ENCODE measurements at regions not wholly inside any gene's neighbourhood (a gene's known extent, or its start where the extent isn't known, plus 50 kb on each side); places are given as distances from the start of the nearest gene placed in this dataset.

DNA sequence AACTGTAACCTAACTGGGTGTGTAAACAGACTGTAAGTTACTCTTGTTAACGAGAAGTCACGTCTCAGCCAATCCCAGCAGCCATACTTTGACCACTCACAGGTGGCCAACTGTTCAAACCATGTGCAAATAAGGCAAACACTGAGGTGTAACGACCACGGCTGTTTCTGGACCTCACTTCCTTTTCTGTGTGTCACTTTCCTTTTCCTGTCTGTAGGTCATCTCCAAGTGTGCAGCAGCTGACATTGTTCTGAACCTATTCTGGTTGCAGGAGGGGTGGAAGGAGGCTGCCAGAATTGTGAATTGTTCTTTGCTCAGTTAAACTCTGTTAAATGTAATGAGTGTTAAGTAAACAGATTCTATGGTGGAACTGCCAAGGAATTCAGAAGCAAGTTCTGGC, 627.4 kb downstream of the KCNJ2 start:
- DNase-seq, result no peak

- no peak for DNase-seq
Measured at GRCh38 chr17:70797166-70797565, 627.8 kb downstream of the KCNJ2 start.

DNA sequence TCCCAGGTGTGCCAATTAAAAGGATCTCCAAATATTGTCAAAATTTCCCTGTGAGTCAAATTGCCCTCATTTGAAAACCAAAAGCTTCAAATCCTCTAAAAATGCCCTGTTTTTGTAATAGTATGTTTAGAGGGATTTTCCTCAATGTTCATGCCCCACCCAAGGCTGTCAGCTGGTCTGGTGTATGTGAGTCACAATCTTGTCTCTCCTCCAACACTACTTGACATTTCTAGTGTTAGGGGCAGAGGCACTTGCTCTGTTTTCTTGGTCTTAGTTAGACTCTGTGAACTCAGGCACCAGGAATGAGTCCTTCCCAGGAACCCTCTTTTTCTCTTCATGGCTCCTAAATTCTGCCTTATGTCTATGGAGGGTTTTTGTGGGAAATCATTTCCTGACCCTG, 634.8 kb downstream of the KCNJ2 start:
- no peak for DNase-seq

DNA sequence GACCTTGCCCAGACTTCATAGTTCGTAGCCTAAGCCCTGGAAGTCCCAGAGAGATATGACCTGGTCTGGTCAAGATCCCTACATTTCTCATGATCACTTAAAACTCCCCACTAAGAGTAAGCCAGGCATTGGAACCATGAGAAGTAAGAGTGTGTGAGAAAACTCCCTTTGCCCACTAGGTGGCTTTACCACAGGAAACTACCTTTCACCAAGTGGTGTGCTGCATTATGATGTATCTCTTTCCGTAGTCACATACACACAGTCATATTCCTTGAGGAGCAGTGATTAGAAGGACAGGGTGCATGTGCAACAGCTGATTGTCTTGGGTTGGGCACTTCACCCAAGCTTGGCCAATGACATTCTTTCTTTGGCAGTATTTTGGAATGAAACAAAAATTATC, 639.3 kb downstream of the KCNJ2 start:
- no peak for DNase-seq

- DNase-seq, result no peak
Measured at GRCh38 chr17:70810609-70811008, 641.3 kb downstream of the KCNJ2 start.

GRCh38 chr17:70813355-70813930, 644.1 kb downstream of the KCNJ2 start:
- DNase-seq, result no peak

- DNase-seq, result no peak
Measured at GRCh38 chr17:70819183-70819582, 649.9 kb downstream of the KCNJ2 start.

DNA sequence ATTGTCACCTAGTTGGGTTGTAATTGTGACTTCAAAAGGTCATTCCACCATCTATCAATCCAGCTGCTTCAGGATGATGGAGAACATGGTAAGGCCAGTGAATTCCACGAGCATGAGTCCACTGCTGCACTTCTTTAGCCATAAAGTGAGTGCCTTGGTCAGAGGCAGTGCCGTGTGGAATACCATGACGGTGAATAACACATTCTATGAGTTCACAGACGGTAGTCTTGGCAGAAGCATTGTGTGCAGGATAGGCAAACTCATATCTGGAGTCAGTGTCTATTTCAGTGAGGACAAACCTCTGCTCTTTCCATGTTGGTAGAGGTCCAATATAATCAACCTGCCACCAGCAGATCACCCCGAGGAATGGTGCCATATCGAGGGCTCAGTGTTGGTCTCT, 650.9 kb downstream of the KCNJ2 start:
- DNase-seq, result no peak

DNA sequence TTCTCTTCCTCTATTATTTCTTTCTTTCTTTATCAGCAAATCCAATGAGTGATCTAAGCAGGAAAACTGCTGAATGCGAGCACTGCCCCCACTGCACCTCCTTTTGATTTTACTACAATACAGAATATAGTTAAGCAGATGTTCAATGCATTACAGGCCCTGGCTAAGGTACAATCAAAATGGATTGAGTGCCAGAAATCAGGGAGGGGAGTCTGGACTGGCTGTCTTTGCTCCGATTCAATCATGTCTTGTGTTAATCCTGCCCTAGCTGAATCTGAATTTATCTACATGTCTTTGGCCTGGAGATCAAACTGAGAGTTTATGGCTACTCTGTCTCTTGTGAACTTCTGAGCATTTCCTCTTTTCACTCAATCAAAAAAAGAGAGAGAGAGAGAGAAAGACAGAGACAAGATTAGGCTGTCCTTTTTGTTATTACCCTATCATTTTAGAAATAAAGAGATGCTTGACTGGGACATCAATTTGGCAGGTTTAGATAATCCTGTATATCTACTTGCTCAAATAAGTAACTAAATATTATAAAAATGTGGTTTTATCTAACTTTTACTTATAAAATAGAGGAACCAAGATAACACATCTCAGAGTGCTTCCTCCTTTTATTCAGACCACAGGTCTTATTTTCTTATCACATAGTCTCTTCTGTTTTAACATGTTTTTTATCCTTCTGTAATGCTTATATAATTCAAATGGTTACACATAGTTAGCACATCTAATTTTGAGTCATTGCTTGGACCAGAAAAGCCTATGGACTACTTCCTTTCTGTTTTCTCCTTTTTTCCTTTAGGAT, 656.2 kb downstream of the KCNJ2 start:
- DNase-seq, result no peak

DNA sequence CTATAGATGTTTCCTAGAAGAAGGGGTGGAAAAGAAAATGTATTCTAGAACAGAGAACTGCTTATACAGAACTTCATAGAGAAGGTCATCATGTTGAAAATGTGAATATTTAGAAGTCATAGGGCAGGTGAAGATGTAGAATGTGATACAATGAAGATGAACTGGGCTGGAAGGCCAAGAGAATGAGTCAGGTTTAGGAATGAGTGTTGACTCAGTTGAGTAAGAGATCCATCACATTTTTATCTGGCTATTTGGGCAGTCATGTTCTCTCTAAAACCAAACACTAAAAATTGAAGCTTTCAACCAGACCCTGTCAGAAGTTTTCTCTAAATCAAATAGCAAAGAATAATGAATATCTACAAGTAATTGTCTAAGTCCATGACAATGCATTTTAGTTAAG, 660.5 kb downstream of the KCNJ2 start:
- DNase-seq, result no peak

DNA sequence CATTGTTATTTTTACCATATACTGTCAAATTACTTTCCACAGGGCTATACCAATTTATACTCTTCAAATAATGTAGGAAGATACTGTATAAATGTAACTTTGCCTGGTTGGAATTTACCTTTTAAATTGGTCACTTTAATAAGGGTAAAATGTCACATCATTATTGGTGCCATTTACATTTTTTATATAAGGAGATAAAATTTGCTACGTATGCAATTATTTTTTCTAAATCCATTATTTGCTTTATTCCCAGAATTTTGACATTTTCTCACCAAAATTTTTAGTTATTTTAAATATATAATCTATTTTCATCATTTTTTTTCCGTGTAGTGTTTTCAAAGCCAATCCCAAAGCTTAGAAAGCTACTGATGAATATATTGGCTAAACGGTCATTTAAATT, 664.7 kb downstream of the KCNJ2 start:
- DNase-seq, result no peak

GRCh38 chr17:70848785-70849184, 679.5 kb downstream of the KCNJ2 start:
- DNase-seq, result no peak

DNA sequence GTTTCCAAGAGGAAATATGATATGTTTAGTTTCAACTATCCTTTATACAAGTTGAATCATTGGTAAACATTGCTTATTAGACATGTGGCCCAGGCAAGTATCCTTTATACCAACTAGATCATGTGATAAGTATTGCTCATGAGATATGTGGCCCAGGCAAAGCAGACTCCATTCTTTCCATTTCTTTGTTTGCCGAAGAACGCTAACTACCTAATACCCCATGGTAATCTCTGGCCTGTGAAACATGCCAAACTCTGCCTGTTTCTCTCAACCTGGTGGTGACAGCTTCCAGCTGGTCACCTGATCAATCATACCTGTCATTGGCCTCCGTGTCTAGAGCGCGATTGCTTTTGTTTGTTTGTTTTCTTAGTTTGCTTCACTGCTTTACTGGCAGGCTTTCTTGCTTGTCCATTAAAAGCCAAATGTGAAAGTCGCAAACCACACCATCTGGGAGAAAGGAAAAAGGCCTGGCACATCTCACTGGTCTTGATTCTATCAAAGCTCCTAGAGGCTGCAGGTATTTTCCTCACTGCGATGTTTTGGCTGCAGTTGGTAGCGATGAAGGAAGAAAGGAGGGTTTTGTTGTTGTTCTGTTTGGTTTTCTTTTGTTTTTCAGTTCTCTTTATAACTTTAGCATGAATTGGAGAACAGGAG, 686.2 kb downstream of the KCNJ2 start:
- no peak for DNase-seq

DNA sequence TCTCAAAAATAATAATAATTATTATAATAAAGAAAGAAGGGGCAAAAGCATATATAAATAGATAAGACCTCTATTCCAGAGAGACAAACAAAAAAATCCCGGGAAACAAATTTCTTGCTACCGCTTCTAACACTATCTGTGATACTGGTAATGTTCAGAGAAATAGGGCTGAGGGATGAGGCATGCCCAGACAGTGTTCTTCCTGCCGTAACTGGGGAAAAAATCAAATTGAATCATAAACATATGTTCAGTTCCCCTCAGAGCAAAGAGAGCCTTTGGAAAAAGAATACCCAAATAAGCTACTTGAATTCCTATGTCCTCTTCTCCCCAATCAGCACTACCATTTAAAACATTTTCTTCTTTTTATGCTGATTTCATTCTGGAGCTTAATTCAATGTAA, 688.0 kb downstream of the KCNJ2 start:
- DNase-seq, result no peak

- no peak for DNase-seq
Measured at GRCh38 chr17:70859829-70860228, 690.5 kb downstream of the KCNJ2 start.

DNA sequence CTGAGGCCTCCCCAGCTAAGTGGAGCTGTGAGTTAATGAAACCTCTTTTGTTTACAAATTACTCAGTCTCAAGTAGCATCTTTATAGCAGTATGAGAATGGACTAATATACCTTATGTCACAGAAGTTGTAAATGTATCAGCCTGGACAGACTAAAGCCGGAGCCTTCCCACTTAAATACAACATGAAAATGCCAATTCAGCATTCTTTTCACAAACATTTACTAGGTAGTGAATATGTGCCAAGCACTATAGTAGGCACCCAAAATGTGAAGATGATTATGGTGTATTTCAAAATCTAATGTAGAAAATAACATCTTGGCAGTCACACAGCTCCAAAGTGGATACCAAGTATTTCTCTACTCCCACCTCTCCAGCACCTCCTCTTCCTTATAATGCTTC, 693.0 kb downstream of the KCNJ2 start:
- no peak for DNase-seq

DNA sequence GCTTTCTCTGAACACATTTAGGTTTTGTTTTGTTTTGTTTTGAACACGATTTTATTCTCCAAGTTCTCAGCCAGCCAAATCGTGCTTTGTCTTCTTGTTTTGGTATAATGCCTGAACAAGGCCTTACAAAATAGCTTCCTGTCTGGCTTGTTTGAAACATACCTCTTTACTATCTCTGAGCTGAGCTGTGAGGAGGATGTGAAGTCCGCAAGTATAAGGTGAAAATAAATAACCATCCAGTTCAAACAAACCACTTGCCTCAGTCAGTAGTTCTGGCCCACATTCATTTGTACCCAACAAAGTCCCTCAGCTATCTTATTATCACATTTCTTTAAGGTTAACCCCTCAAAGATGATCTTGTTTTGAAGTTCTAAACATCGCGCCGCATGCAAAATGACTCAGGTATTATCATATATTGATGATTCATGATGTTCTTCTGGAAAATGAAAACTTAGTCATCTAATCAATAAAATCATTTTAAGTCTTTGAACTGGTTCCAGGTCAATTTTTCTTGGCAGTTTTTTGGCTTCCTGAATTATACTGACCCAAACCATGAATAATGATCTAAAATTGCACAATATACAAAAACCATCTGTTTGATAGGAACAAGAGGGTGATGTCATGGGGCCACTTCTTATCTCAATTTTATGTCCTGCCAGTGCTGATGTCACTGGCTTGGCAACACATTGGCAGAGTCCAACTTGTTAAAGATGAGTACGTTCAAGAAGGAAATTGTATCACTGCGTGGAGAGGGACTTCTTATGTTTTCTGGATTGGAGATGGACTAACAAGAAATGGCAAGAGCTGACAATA, 694.3 kb downstream of the KCNJ2 start:
- DNase-seq, result no peak

DNA sequence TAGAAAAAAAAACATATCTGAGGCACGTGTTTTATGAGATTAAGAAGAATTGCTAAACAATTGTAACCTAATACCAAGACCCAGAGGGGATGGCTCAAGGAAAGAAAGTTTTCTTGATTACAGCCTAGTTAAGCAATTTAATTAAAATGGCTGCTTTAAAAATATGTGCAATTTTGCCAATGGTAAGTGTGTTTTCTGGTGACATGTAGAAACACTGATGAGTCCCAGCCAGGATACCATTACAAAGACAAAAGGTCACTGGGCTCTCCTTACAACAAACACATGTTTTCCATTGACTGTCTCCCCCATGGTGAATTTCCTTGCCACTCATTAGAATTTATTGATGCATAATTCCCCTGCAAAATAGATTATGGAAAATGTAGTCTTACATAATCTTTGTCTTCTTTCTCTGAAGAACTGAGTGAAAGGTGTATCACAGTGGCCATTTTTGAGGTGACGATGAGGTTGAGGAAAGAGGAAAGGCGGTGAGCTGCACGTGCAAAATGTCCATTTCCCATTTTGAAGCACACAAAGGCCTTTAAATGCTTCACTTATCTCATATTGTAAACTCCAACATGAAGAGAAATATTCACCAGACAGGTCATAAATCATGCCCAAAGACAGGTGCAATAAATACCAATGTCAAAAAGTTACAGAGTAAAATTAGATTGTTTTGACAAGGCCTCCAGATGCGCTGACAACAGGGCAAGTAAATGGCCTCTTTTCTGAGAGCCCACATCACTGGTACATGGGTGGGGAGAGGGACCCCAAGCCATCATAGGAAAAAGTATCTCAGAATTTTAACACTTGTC, 696.9 kb downstream of the KCNJ2 start:
- no peak for DNase-seq

DNA sequence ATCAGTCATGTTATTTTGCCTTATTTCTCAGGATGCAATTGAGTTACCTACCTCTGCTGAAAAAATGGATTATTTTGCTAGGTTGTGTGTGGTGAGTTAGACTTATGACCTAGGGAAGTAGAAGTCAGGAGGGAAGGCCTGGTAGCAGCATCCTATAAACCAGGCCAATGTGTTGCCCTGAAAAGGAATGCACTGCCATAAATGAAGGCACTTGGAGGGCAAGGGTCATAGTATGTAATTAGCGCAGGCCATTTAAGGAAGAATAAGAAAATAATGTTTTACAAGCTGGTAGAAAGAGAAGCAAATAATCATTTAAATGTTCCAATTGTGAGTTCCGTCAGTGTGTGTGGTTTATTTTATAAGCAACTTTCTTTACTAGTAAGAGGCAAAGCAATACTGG, 698.8 kb downstream of the KCNJ2 start:
- no peak for DNase-seq

DNA sequence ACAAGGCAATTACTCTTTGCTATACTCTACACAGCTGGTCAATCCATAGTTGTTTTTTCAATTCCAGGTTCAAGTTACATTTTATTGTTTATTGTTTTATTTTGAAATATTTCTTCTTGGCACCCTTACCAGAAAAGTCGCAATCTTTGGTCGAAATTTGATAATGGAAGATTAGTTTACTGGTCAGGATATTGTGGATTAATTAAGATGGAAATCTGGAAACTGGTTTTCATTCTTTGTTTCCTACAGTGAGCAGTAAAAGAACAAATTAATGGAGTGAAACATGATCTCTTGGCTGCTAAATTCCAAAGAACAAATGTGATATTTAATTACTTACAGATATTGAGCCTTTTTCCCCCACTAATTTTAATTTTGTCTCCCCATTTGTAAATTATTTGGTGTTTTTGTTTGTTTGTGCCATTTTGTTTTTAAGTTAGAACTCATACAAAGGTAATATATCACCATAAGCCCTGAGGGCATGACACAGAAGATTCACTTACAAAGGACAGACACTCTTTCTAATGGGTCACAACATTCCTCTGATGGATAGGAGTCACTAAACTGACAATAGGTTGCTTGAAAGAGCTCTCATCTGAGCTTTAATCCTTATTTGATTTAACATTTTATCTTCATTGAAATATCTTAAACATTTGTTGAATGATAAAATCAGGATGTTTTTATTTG, 700.2 kb downstream of the KCNJ2 start:
- DNase-seq, result no peak

- DNase-seq, result no peak
Measured at GRCh38 chr17:70871180-70871818, 702.0 kb downstream of the KCNJ2 start.
